Heart left ventricle (tissue), 16 donors: ENCODE measurements at regions not wholly inside any gene's neighbourhood (a gene's known extent, or its start where the extent isn't known, plus 50 kb on each side); places are given as distances from the start of the nearest gene placed in this dataset.

Experiments used
- ATAC-seq, 4 donors: fragments of 200-7000 bp; cut with Tn5 transposase; one replicate each; pipeline ENCODE4 v1.9.1; 2020 to 2022; ENCODE audit warnings: moderate library complexity in 4 of 4, mild to moderate bottlenecking in 3 of 4, moderate number of reproducible peaks in 1 of 4
- DNase-seq, 5 donors: peaks; one replicate each; pipeline ENCODE4 v3.0.0-alpha.2; 2020
- H3K27ac ChIP-seq, 12 donors: fragments of 200-600 bp; sonication (generic) in 4 of 12; one replicate each; pipeline versions ENCODE4 v1.5.0 to v1.8.0; 2016 to 2022; ENCODE audit warnings: mild to moderate bottlenecking in 2 of 12
- H3K27me3 ChIP-seq, 9 donors: fragments of 200-600 bp; sonication (generic) in 2 of 9; one replicate each; pipeline versions ENCODE4 v1.5.1 to v1.8.0; 2016 to 2022; ENCODE audit warnings: mild to moderate bottlenecking in 3 of 9
- H3K36me3 ChIP-seq, 9 donors: fragments of 200-600 bp; sonication (generic) in 2 of 9; one replicate each; pipeline versions ENCODE4 v1.5.0 to v1.8.0; 2018 to 2022; ENCODE audit warnings: mild to moderate bottlenecking in 2 of 9
- H3K4me1 ChIP-seq, 12 donors: fragments of 200-600 bp; sonication (generic) in 4 of 12; one replicate each; pipeline versions ENCODE4 v1.5.0 to v1.8.0; 2016 to 2022; ENCODE audit warnings: mild to moderate bottlenecking in 3 of 12
- H3K4me3 ChIP-seq, 12 donors: fragments of 200-600 bp; sonication (generic) in 4 of 12; one replicate each; pipeline versions ENCODE4 v1.5.0 to v1.8.0; 2017 to 2022; ENCODE audit warnings: mild to moderate bottlenecking in 9 of 12, moderate library complexity in 4 of 12
- H3K9me3 ChIP-seq, 12 donors: fragments of 200-600 bp; sonication (generic) in 4 of 12; one replicate each; pipeline versions ENCODE4 v1.5.0 to v1.8.0; 2016 to 2022; ENCODE audit warnings: mild to moderate bottlenecking in 1 of 12
- POLR2A ChIP-seq, 2 donors: fragments of 450-650 bp; IDR thresholded peaks; one replicate each; pipeline ENCODE4 v1.6.1; 2017; ENCODE audit warnings: antibody characterized with exemption in 2 of 2, mild to moderate bottlenecking in 2 of 2, moderate library complexity in 2 of 2
- WGBS, 4 donors: extraction: QIAGEN DNeasy Blood & Tissue Kit in 2 of 4; methylation state at CpG; one replicate each; pipeline versions ENCODE4 v1.1.5 to v1.1.7; 2013 to 2018; 5-methylcytosine and 5-hydroxymethylcytosine counted together
- intact Hi-C, 10 donors: fragments of 100-400 bp; cut with DNase I; formaldehyde crosslinking; loops; one replicate each; pipeline versions ENCODE4 v1.11.1 to v1.14.2; 2022
- TF ChIP-seq, protein P1 (sequence below), 12 donors: fragments of 200-600 bp; sonication (generic) in 4 of 12; IDR thresholded peaks; one replicate each; pipeline versions ENCODE4 v1.5.0 to v1.8.0; 2018 to 2022; ENCODE audit warnings: antibody characterized with exemption in 12 of 12, mild to moderate bottlenecking in 5 of 12
- donor health status: ischemic (EF 13 %, LVEDD 7.1; RV severe dilation, severe dysfunction).
- donor health status: healthy with polysubstance abuse.
- donor health status: DM: no; HTN: yes; CAD: no.
- donor health status: DM: no; HTN: no; CAD: no.
- donor health status: ischemic (EF 25% LVEDD 6.9; RV normal size, moderate dysfunction).
- donor health status: ischemic (EF 25% LVEDD 5.7; RV mildly dilated, moderate dysfunction).
- donor health status: healthy.
- donor health status: DM: yes; HTN: yes; CAD: no.
- donor health status: ischemic (EF 35%, LVEDD 5.7; RV mildly dilated, moderate dysfunction).
- donor health status: nonischemic (EF 11% LVEDD 7.7; RV severe dilation, severe dysfunction).
- donor health status: DM: yes; HTN: yes; CAD: no.
- donor health status: PGD.
- donor health status: ischemic (EF 29% LVEDD 5.4; RV normal size, mild dysfunction).
- donor health status: nonischemic (EF 23%, LVEDD 6.1; RV moderate dilation, normal function).

DNA sequence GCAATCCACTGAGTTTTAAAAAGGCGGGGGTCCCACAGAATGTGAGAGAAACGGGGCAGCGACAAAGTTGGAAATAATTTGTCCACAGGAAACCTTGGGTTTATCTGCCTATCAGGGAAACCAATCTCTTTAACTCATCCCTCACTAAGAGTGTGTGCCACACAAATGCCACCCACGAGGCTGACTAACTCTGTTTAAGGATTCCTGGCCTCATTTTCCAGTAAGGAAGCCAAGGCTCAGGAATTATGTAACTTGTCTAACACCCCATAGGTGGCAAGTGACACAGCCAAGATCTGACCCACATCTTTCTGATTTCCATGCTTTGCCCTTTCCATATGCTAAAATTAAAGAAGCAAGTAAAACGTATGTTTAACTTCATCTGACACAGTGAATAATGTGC lies 263.2 kb downstream of the CNTN3 start:
- no peak for DNase-seq
- Histone ChIP-seq H3K27me3 (no peaks in the 10 kb centered on the region), H3K27ac (no peak overlapping the region), H3K9me3 (no peaks in the 10 kb centered on the region), H3K4me3 (no peak overlapping the region), H3K4me1 (no peaks in the 10 kb centered on the region), H3K36me3 (no peaks in the 10 kb centered on the region)
- intact Hi-C loops, result no loop called here
- peak in 3 of 4 donors; percentile 63 to 75 (median 70) for ATAC-seq
- WGBS, 4 donors, result 53 to 64% (median 63%) methylated on average over 5 of the region's 5 CpGs
- TF ChIP-seq POLR2A (IDR thresholded peaks at IDR 0.05), result no peak
- TF ChIP-seq, protein P1, sequence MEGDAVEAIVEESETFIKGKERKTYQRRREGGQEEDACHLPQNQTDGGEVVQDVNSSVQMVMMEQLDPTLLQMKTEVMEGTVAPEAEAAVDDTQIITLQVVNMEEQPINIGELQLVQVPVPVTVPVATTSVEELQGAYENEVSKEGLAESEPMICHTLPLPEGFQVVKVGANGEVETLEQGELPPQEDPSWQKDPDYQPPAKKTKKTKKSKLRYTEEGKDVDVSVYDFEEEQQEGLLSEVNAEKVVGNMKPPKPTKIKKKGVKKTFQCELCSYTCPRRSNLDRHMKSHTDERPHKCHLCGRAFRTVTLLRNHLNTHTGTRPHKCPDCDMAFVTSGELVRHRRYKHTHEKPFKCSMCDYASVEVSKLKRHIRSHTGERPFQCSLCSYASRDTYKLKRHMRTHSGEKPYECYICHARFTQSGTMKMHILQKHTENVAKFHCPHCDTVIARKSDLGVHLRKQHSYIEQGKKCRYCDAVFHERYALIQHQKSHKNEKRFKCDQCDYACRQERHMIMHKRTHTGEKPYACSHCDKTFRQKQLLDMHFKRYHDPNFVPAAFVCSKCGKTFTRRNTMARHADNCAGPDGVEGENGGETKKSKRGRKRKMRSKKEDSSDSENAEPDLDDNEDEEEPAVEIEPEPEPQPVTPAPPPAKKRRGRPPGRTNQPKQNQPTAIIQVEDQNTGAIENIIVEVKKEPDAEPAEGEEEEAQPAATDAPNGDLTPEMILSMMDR (IDR thresholded peaks at IDR 0.05), result no peak

DNA sequence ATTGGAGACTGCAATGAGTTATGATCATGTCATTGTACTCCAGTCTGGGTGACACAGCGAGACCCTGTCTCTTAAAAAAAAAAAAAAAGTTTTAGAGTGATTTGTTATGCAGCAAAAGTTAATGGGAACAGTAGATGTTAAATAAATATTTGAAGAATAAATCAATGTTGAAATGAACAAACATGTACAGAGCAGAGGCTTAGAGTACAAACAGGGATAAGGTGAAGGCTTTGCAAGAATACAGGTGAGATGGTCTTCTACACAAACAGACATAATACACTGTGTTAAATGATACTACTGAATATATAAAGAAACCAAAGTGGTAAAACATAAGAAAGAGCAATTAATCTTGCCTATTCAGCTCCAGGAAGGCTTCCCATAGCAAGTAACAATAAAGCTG lies 265.4 kb downstream of the CNTN3 start:
- DNase-seq, result no peak
- intact Hi-C loops, result no loop called here

DNA sequence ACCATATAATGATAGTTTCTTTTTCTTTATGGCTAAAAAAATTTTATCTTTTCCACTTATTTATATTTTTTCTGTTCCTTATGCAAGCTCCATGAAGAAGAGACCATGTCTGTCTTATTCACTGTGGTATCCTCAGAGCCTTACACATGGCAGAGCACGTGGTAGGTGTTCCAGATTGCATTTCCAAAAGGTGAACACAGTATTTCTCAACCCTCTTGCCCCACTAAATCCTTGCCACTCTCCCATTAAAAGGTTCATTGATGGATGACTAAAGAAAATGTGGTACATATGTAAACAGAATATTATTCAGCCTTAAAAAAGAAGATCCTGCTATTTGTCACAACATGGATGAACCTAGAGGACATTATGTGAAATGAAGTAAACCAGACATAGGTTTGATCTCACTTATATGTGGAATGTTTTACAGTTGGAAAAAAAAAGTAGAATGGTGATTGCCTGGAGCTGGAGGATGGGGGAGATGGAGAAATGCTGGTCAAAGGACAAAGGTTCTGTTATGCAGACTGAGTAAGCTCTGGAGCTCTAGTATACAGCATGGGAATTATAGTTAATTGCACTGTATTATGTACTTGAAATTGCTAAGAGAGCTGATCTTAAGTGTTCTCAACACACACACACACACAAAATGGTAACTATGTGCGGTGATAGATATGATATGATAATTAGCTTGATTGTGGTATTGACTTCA lies 266.7 kb downstream of the CNTN3 start:
- DNase-seq (no peak), ATAC-seq (no peak)
- Histone ChIP-seq H3K4me3 (no peak overlapping the region), H3K9me3 (no peaks in the 10 kb centered on the region), H3K27me3 (no peaks in the 10 kb centered on the region), H3K4me1 (no peaks in the 10 kb centered on the region), H3K36me3 (no peaks in the 10 kb centered on the region), H3K27ac (no peak overlapping the region)
- intact Hi-C loops, result no loop called here
- no peak for TF ChIP-seq POLR2A (IDR thresholded peaks at IDR 0.05)
- TF ChIP-seq, protein P1 (IDR thresholded peaks at IDR 0.05), result no peak
- WGBS, 4 donors, result 61 to 70% (median 67%) methylated on average over 2 of the region's 2 CpGs

More for the DNA sequence above, 265.4 kb downstream of the CNTN3 start:
- Histone ChIP-seq H3K4me3 (no peak overlapping the region), H3K36me3 (no peaks in the 10 kb centered on the region), H3K4me1 (no peaks in the 10 kb centered on the region), H3K9me3 (no peaks in the 10 kb centered on the region), H3K27ac (no peak overlapping the region), H3K27me3 (no peaks in the 10 kb centered on the region)
- 53 to 70% (median 68%) methylated on average over 1 of the region's 1 CpG for WGBS, 4 donors
- ATAC-seq, result no peak
- no peak for TF ChIP-seq POLR2A (IDR thresholded peaks at IDR 0.05)
- TF ChIP-seq, protein P1 (IDR thresholded peaks at IDR 0.05), result no peak

DNA sequence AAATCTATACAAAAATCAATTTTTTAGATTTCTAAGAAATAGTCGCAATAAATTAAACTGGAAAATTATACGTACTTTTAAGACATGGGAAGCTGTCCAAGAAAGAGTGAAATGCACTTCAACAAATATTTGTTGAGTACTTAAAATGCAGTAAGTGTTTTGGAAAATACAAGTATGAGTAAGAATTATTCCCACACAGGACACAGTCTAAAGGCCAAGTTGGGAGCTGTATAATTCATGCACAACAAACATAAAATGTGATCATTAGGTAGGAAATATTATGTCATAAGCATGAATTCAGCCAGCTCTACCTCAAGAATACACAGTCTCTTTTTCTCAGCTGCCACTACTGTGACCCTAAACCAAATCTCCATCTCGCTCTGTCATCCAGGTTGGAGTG lies 267.6 kb downstream of the CNTN3 start:
- WGBS, 4 donors, result 84 to 87% (median 86%) methylated on average over 3 of the region's 3 CpGs
- no peaks in the 10 kb centered on the region for H3K27me3 ChIP-seq

More for the DNA sequence above, 267.6 kb downstream of the CNTN3 start:
- TF ChIP-seq, protein P1 (IDR thresholded peaks at IDR 0.05), result no peak
- TF ChIP-seq POLR2A (IDR thresholded peaks at IDR 0.05), result no peak
- Histone ChIP-seq H3K36me3 (no peaks in the 10 kb centered on the region), H3K4me3 (no peak overlapping the region), H3K9me3 (no peaks in the 10 kb centered on the region), H3K4me1 (no peaks in the 10 kb centered on the region), H3K27ac (no peak overlapping the region)
- DNase-seq (no peak), ATAC-seq (no peak)
- intact Hi-C loops, result no loop called here
